CD4-positive, alpha-beta T cell treated with Interleukin-15 for 1 hour (primary cell): ENCODE measurements at regions not wholly inside any gene's neighbourhood (a gene's known extent, or its start where the extent isn't known, plus 50 kb on each side); places are given as distances from the start of the nearest gene placed in this dataset.

ENCODE experiments used
- DNase-seq: peaks from one replicate; pipeline ENCODE4 v3.0.0-alpha.2; 2020

GRCh38 chr2:41705634-41706033, 342.2 kb upstream of the PKDCC start:
- no peak for DNase-seq

- DNase-seq, result no peak
Observed at GRCh38 chr2:41706286-41706685, 341.5 kb upstream of the PKDCC start.

- DNase-seq, result no peak
Observed at GRCh38 chr2:41707790-41708451, 339.9 kb upstream of the PKDCC start.

GRCh38 chr2:41709702-41710599, 337.9 kb upstream of the PKDCC start:
- DNase-seq, result no peak

- DNase-seq, result no peak
Observed at GRCh38 chr2:41710944-41711343, 336.9 kb upstream of the PKDCC start.

- no peak for DNase-seq
Observed at GRCh38 chr2:41711736-41712135, 336.1 kb upstream of the PKDCC start.

GRCh38 chr2:41716497-41716896, 331.3 kb upstream of the PKDCC start:
- no peak for DNase-seq

- DNase-seq, result no peak
Observed at GRCh38 chr2:41717839-41718238, 330.0 kb upstream of the PKDCC start.

GRCh38 chr2:41718705-41719104, 329.1 kb upstream of the PKDCC start:
- no peak for DNase-seq

GRCh38 chr2:41719756-41720155, 328.1 kb upstream of the PKDCC start:
- no peak for DNase-seq

GRCh38 chr2:41720331-41721251, 327.2 kb upstream of the PKDCC start:
- DNase-seq, result no peak

GRCh38 chr2:41722668-41723369, 325.0 kb upstream of the PKDCC start:
- no peak for DNase-seq

GRCh38 chr2:41723526-41723925, 324.3 kb upstream of the PKDCC start:
- no peak for DNase-seq

- DNase-seq, result no peak
Observed at GRCh38 chr2:41724465-41724864, 323.4 kb upstream of the PKDCC start.

GRCh38 chr2:41725901-41726300, 321.9 kb upstream of the PKDCC start:
- no peak for DNase-seq

- no peak for DNase-seq
Observed at GRCh38 chr2:41726364-41726763, 321.5 kb upstream of the PKDCC start.

GRCh38 chr2:41727152-41727551, 320.7 kb upstream of the PKDCC start:
- no peak for DNase-seq

GRCh38 chr2:41727711-41728110, 320.1 kb upstream of the PKDCC start:
- DNase-seq, result no peak

- DNase-seq, result no peak
Observed at GRCh38 chr2:41728788-41729338, 319.0 kb upstream of the PKDCC start.

GRCh38 chr2:41729800-41730364, 317.9 kb upstream of the PKDCC start:
- DNase-seq, result no peak

- no peak for DNase-seq
Observed at GRCh38 chr2:41735006-41735405, 312.8 kb upstream of the PKDCC start.

GRCh38 chr2:41735476-41735875, 312.3 kb upstream of the PKDCC start:
- DNase-seq, result no peak
